C4-2B (cell line): ENCODE measurements at regions not wholly inside any gene's neighbourhood (a gene's known extent, or its start where the extent isn't known, plus 50 kb on each side); places are given as distances from the start of the nearest gene placed in this dataset.

Source experiments
- ZFX ChIP-seq: fragments of 450-650 bp; IDR thresholded peaks from 2 replicates; pipeline ENCODE4 v1.6.1; 2017
- TF ChIP-seq, protein P1 (sequence below): fragments of 450-650 bp; conservative IDR thresholded peaks from 2 replicates; pipeline ENCODE4 v1.5.1; 2017; ENCODE audit warnings: mild to moderate bottlenecking

- TF ChIP-seq, protein P1, sequence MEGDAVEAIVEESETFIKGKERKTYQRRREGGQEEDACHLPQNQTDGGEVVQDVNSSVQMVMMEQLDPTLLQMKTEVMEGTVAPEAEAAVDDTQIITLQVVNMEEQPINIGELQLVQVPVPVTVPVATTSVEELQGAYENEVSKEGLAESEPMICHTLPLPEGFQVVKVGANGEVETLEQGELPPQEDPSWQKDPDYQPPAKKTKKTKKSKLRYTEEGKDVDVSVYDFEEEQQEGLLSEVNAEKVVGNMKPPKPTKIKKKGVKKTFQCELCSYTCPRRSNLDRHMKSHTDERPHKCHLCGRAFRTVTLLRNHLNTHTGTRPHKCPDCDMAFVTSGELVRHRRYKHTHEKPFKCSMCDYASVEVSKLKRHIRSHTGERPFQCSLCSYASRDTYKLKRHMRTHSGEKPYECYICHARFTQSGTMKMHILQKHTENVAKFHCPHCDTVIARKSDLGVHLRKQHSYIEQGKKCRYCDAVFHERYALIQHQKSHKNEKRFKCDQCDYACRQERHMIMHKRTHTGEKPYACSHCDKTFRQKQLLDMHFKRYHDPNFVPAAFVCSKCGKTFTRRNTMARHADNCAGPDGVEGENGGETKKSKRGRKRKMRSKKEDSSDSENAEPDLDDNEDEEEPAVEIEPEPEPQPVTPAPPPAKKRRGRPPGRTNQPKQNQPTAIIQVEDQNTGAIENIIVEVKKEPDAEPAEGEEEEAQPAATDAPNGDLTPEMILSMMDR: no peak
- TF ChIP-seq ZFX: no peak
Observed at GRCh38 chr1:58256546-58256945, 290.0 kb downstream of the OMA1 start.
